A673 (cell line): ENCODE measurements at regions not wholly inside any gene's neighbourhood (a gene's known extent, or its start where the extent isn't known, plus 50 kb on each side); places are given as distances from the start of the nearest gene placed in this dataset.

Experiments used
- CTCF ChIP-seq: fragments of 300-800, 200-600 bp; sonication (generic); conservative IDR thresholded peaks from 2 replicates; pipeline ENCODE4 v1.5.1; 2017; ENCODE audit warnings: low read depth, mild to moderate bottlenecking, antibody characterized with exemption, low read length, moderate library complexity, mixed read lengths
- EZH2 ChIP-seq: fragments of 200-600 bp; sonication (generic); IDR thresholded peaks from 2 replicates; pipeline ENCODE4 v1.6.1; 2017; ENCODE audit warnings: borderline replicate concordance, low read depth, mild to moderate bottlenecking, mixed read lengths, antibody characterized with exemption, low read length; ENCODE audit not compliant: poor library complexity, severe bottlenecking

GRCh38 chr7:4574851-4575250 is 107.2 kb upstream of the FOXK1 start:
- no peak for TF ChIP-seq CTCF
- TF ChIP-seq EZH2, result no peak
